HG03460 (cell line): ENCODE measurements at regions not wholly inside any gene's neighbourhood (a gene's known extent, or its start where the extent isn't known, plus 50 kb on each side); places are given as distances from the start of the nearest gene placed in this dataset.
"Not testable (repeated sequence)": the region's sequence is repeated elsewhere in the genome, so short reads cannot be mapped to it uniquely, and the experiment has no call there.

Source experiments
- ATAC-seq: cut with Tn5 transposase; IDR thresholded peaks from one replicate; pipeline ENCODE4 v1.9.1; 2021; ENCODE audit not compliant: unreplicated experiment

GRCh38 chr6:26257272-26257671, 107.7 kb upstream of the BTN3A2 start:
- ATAC-seq, result no peak

GRCh38 chr6:26258212-26258977, 106.6 kb upstream of the BTN3A2 start:
- ATAC-seq, result no peak

DNA sequence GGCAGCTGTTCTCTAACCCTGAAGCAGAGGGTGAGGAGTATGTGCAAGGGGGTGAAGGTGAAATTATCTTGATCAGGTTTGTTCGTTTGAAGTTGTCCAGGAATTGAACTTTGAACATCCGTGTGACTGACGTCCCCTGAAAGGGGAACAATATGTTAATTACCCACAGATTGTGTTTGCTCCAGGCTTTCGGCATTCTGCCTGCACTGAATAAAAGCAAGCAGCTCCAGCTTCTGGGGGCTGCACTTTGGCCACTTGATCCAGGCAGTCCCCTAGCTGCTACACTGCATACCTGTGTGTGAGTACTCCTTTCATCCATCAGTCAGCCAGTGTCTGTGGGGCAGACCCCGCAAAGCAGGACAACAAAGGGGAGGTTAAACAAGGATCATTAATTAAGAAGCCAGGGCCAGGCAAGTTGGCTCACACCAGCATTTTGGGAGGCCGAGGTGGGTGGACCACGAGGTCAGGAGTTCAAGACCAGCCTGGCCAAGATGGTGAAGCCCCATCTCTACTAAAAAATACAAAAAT, 104.8 kb upstream of the BTN3A2 start:
- ATAC-seq, result no peak

- no peak for ATAC-seq
These were observed 104.1 kb upstream of the BTN3A2 start for GRCh38 chr6:26260725-26261490.

DNA sequence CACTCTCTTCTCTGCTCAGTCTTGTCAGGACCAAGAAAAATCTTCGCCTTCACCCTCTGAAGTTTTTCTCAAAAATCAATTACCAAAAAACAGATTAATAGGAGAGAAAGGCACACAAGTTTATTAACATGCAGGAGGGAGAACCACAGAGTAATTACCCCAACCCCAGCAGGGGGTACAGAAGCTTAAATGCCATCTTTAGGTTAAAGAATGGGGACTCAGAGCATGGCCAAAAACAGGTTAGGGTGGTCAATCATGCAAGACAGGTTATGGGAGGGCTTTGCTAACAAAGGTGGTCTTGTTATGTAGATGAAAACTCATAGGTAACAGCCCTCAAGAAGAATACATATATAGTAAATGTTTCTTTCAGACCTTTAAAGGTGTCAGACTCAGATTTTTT, 100.5 kb upstream of the BTN3A2 start:
- ATAC-seq, result no peak

DNA sequence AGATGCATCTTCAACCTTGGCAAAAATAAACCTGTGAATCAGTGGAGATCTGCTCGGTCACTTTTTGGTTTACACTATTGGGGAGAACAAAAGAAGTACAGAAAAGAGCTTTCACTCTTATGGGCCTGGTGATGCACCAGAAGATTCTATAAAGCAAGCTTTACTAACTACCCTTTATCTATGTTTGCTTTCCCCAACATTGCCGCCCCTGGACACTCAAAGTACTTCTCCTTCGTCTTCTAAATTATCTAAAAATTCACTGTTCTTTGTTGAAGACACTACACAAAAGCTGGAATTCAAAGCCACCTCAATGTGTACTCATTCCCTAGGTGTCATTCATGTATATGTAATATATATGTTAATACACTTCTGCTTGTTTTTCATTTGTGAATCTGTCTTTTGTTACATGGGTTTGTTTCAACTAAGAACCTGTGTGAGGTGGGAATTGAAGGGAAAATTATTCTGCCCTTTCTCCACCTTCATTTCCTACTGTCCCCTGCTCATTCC, 97.9 kb upstream of the BTN3A2 start:
- ATAC-seq, result no peak

- no peak for ATAC-seq
These were observed 96.2 kb upstream of the BTN3A2 start for GRCh38 chr6:26268659-26269402.

DNA sequence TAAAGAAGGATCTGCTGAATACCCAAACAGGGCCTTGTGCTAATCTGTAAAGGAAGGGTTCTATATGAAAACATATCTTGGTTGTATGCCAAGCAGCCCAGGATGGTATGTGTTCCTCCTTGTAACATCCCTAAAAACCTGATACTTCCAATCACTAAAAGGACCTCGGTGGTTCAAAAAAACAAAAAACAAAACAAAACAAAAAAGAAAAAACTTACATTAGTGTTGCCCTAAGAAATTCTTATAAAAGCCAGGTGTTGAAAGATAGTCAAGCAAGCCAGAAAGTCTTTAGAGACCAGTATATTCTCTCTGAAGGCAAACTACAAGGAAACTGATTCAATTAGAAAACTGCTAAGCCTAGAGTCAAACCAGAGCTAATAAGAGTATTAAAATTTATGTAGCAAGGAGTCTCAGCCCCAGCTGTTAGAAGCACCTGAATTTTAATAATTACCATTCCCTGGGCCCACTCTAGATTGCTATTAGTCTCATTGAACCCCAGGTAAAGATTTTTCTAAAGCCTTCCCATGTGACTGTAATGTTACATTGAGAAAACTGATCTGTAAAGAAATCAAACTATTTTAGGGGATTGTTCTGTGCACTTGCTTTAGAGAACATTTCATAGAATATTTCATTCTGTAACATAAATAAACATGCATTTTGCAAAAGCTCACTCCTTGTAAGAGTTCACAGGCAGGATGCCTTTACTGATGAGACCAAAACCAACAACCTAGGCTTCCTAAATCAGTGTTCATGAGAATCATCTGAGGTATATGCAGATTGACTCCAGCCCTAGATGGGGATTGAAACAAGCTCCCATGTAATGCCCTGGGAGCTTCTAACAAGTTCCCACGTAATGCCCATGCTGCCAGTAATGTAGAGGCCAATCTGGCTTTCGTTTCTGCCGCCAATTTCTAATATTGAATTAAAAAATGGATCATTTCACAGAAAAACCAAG, 95.2 kb upstream of the BTN3A2 start:
- ATAC-seq, result no peak

GRCh38 chr6:26270486-26270861, 94.5 kb upstream of the BTN3A2 start:
- ATAC-seq, result no peak

- ATAC-seq, result peak; percentile 29
These were observed 93.9 kb upstream of the BTN3A2 start for GRCh38 chr6:26270903-26271667.

- ATAC-seq, result no peak
These were observed 93.4 kb upstream of the BTN3A2 start for GRCh38 chr6:26271668-26272024.

GRCh38 chr6:26272171-26272637, 92.8 kb upstream of the BTN3A2 start:
- ATAC-seq, result peak; percentile 16

DNA sequence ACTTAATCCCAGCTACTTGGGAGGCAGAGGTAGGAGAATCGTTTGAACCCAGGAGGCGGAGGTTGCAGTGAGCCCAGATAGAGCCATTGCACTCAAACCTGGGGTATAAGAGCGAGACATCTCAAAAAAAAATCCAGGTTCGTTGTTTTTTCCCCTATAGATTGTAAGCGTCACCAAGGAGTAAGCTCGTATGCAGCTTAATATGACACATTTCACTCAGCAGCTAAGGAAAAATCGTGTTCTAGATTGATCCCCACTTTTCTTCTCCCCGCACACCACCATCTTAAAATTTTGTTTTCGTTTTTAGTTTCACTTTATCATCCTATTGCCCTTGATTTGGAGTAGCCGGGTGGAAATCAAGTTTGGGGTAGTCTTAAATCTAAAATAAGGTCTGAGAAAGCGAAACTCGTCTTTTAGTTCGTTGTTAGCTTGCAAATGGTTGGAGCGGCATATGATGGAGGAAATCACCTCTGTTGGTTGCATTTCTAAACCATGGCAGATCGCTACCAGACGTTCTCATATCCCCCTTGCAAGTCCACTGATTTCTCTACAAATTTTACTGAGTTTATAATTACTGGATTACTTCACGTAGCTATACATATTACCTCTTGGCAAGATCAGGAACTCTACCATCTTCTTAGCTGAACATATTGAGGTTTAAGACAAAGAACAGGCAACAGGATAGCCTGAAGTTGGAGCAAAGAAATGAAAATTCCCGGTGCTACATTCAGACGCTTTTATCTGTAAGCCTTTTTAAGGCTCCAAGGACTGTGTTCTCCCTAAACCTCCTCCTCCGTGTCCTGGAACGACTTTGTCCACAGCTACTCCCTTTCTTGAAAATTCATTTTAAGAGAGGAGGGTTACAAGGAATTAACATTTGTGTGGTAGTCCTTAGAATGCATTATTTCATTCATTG, 91.1 kb upstream of the BTN3A2 start:
- no peak for ATAC-seq

DNA sequence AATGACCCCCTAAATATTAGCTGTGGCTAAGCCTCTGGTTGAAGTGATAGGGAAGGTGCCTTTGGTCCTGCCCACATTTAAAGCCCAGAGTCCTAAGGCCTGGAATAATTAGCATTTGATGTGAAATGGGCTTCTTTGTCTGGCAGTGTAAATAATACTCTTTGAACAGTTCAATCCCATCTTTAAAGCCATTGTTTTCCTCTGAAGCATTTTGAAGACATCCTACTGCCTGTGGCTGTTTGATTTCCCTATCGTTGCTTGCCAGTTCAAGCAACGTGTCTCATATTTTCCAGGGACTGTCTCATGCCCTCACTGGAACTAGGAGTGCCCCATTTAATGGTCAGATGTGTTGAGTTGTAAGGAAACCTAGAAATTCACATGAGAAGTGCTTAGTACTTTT, 89.3 kb upstream of the BTN3A2 start:
- ATAC-seq, result no peak

DNA sequence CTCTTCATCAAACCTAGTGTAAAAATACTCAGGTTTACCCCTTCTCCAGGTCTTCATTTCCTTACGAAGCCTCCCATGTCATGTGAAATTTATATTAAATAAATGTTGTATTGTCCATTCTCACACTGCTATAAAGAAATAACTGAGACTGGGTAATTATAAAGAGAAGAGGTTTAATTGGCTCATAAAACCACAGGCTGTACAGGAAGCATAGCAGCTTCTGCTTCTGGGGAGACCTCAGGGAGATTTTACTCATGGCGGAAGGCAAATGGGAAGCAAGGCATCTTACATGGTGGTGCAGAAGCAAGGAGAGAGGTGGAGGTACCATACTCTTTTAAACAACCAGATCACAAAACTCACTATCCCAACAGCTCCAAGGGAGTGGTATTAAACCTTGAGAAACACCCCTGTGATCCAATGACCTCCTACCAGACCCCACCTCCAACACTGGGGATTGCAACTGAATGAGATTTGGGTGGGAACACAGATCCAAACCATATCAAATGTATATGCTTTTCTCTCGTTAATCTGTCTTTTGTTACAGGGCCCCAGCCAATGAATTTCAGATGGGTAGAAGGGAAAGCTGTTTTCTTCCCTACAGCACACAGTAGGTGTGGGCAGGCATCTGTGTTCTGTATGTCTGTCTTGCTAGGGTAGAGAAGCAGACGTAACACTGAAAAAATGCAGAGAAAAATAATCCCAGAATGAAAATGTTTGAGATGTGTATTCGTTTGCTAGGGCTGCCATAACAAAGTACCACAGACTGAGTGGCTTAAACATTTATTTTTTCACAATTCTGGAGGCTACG, 88.0 kb upstream of the BTN3A2 start:
- ATAC-seq, result no peak

DNA sequence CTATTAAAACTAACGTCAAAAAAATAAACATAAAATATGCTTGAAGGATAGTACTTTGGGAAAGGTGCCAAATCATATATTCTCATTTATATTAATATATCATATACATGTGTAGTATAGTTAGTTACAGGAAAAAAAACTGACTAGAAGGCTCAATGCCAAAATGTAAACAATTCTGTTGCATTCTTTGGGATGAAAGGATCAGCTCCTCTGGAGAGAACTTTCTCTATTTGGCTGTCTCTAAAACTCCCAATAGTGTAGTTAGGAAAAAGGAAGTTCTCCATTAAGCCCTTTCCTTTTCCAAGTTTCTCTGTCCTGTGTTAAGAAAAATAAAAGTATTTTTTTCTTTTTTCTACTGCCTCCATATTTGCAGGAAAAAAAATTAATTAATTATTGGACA, 86.5 kb upstream of the BTN3A2 start:
- ATAC-seq, result no peak

- ATAC-seq, result not testable (repeated sequence)
These were observed 85.6 kb upstream of the BTN3A2 start for GRCh38 chr6:26279371-26279770.

GRCh38 chr6:26280407-26280806, 84.6 kb upstream of the BTN3A2 start:
- ATAC-seq, result no peak
